Lower leg skin (tissue), 3 donors: ENCODE measurements at regions not wholly inside any gene's neighbourhood (a gene's known extent, or its start where the extent isn't known, plus 50 kb on each side); places are given as distances from the start of the nearest gene placed in this dataset.

ENCODE experiments used
- CTCF ChIP-seq, 3 donors: fragments of 450-650 bp; IDR thresholded peaks; one replicate each; pipeline ENCODE4 v1.5.1; 2016; ENCODE audit warnings: antibody characterized with exemption in 3 of 3, mild to moderate bottlenecking in 3 of 3, moderate library complexity in 2 of 3
- POLR2A ChIP-seq, 2 donors: fragments of 450-650 bp; IDR thresholded peaks; one replicate each; pipeline ENCODE4 v1.6.1; 2016 to 2017; ENCODE audit warnings: antibody characterized with exemption in 2 of 2, mild to moderate bottlenecking in 1 of 2, moderate library complexity in 1 of 2

GRCh38 chr2:83967854-83968253, 491.2 kb downstream of the SUCLG1 start:
- TF ChIP-seq CTCF (IDR thresholded peaks at IDR 0.05) (no peak), POLR2A (IDR thresholded peaks at IDR 0.05) (no peak)
